SH-SY5Y (cell line): ENCODE measurements at regions not wholly inside any gene's neighbourhood (a gene's known extent, or its start where the extent isn't known, plus 50 kb on each side); places are given as distances from the start of the nearest gene placed in this dataset.

Experiments
- GATA2 ChIP-seq: IDR thresholded peaks from 2 replicates; pipeline ENCODE4 v1.6.1; 2011; ENCODE audit warnings: mild to moderate bottlenecking, low read depth, low read length
- GATA3 ChIP-seq: IDR thresholded peaks from 2 replicates; pipeline ENCODE4 v1.6.1; 2011; ENCODE audit warnings: low read depth, mild to moderate bottlenecking, low read length, moderate library complexity

DNA sequence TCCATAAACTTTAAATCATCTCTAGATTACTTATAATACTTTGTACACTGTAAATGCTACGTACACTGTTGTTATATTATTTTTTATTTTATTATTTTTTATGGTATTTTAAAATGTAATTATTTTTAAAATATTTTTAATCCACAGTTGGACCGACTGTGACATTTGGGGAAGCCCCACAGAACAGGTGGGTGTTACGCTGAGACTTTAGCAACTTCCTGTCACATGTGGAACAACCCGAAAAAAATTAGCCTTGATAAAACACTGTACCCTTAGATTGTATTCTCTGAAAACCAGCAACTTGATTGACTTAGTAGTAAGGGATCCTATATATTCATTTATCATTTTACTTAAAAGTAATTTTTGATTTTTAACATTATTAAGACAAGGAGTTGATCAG lies 1755.7 kb upstream of the SEL1L start:
- TF ChIP-seq GATA2 (no peak), GATA3 (no peak)

DNA sequence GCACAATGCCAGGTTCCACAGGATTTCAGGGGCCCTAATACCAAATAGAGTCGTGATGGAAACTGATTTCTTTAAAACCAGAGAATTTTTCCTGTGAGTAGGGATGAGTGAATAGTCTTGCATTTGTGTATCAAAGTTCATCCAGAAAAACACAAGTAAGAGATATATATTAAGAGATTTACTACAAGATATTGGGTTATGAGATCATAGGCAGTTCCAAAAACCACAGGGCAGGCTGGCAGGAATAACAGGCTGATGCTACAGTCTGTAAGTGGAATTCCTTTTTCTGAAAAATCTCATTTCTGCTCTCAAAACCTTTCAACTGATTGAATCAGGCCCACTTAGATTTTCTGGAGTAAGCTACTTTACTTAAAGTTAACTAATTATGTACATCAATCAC lies 1756.2 kb upstream of the SEL1L start:
- TF ChIP-seq GATA3 (no peak), GATA2 (no peak)

DNA sequence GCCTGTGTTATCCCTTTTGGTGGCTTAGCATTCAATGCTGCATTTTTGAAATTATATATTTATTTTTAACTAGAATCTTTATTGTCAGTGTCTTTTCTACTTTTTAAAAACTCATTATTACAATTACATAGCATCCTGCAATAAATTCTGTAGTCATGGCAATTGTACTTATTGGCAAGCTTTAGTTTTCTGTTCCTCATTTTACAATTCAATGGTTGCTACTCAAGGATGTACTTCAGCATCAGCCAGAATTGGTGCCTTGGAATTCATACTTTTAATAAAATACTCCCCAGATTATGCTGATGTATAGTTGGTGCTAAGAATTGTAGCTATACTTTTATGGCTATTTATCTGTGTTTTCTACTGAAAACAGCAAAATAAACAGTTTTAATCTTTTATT lies 1756.8 kb upstream of the SEL1L start:
- TF ChIP-seq GATA2: no peak
- no peak for TF ChIP-seq GATA3

DNA sequence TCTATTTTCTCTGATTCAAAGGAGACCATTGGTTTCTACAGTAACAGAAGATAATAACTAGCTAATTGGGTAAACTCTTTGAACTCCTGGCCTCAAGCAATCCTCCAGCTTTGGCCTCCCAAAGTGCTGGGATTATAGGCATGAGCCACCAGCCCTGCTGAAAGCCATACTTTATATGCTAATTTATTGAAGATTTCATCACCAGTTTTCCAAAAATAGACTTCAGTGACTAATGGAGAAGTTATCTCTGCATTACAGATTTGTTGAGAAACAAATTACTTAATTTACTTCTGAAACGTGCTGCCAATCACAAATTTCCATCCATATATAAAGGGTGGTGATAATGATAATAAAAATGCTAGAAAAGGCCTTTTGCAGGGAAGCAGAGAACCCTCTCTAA lies 1758.1 kb upstream of the SEL1L start:
- TF ChIP-seq GATA2: no peak
- TF ChIP-seq GATA3: no peak

DNA sequence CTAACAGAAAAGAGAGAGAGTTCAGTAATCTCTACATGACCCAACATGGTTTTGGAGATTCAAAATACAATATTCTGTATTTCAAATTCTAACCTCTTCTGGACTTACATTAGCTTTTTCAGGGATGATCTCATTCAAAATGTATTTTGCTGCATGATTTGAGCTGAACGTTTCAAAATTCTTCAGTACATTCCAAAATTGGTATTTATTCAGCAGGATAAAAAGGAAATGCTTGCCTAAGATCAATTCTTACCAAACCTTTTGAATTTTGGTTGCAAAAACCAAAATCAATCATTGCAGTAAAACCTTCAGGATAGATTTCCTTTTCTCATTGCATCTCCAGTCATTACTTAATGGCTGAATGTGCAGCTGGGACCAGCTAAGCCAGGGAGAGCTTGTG lies 1761.3 kb upstream of the SEL1L start:
- TF ChIP-seq GATA2 (no peak), GATA3 (no peak)

DNA sequence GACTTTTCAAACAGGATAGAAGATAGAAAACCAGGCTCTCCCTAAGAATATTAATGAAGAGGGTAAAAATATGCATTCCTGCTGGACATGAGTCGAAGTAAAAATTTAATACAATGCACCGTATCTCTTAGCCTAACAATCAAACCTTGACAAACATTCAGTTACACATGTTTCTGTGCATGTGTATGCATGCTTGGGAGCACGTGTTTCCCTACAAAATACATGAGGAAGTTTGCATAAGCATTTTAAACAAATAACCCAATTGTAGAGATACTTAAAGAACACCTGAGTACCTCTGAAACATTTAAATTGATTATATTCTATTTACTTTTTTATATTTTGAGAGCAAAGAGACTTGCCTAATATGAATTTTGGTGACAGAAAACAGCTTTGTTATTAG lies 1763.7 kb upstream of the SEL1L start:
- TF ChIP-seq GATA2: no peak
- no peak for TF ChIP-seq GATA3

DNA sequence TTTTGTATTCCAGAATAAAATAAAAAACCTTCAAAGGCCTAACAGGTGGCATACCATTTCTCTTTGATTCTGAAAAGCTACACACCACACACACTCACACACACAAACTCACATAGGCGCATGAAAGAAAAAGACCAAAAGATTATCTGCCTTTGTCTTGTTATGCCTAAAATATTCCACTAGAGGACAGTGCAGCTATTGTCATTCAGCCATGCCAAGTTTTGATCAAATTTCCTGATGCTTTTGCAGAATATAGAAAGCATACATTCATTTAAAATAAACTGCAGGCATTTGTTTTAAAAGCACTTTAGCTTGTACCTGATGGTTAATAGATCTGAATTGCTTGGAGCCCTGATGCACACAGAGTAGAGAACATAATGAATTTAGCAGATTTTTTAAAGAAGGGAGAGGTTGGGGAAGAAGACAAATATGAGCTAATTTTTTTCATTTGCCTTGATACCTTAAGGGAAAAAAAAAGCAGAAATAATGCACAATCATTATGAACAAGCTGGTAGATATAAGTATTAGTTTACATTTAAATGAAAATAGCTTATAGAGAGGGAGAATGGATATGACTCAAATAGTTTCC lies 1766.9 kb upstream of the SEL1L start:
- TF ChIP-seq GATA3 (no peak), GATA2 (no peak)

- TF ChIP-seq GATA2: no peak
These were observed 1768.1 kb upstream of the SEL1L start for GRCh38 chr14:83301791-83302190.

DNA sequence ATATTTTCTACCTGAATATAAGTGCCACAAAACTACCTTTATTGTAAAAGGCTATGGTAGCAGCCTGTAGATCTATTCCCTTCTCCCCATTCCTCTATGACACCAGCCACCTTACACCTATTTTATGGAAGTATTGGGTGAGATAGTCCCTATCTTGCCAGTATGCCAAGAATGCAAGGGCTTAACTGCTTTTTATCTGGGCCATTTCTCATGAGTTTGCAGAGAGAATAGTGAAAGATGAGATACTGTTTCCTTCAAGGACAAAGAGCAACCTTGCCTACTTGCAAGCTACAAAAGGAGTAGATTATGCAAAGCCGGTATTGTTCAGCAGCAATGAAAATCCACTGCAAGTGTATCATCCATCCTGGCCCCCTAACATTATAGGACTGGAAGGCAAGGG lies 1775.6 kb upstream of the SEL1L start:
- no peak for TF ChIP-seq GATA2
- TF ChIP-seq GATA3: no peak

GRCh38 chr14:83309833-83310232 lies 1776.2 kb upstream of the SEL1L start:
- no peak for TF ChIP-seq GATA3
- no peak for TF ChIP-seq GATA2

GRCh38 chr14:83312511-83312910 lies 1778.9 kb upstream of the SEL1L start:
- TF ChIP-seq GATA2: no peak
- TF ChIP-seq GATA3: no peak

DNA sequence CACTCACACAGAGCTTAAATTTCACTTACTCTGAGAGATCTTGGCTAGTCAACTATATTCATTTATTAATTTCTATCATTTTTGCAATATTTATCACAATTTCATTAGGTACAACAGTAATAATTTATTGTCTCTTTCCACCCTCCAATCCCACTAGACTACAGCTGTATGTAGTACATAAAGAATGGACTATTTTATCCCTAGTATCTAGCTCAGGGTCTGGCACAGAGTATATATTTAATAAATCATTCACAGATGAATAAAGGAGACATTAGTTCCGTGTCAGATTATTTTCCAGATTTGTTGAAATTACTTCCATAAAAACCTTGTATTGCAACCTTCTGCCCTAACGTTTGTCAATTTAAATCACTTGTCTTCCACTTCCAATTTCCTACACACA lies 1781.1 kb upstream of the SEL1L start:
- TF ChIP-seq GATA2 (no peak), GATA3 (no peak)

GRCh38 chr14:83316356-83316755 lies 1782.7 kb upstream of the SEL1L start:
- no peak for TF ChIP-seq GATA2
- TF ChIP-seq GATA3: no peak

GRCh38 chr14:83320837-83321236 lies 1787.2 kb upstream of the SEL1L start:
- TF ChIP-seq GATA3 (no peak), GATA2 (no peak)

GRCh38 chr14:83331513-83331912 lies 1797.9 kb upstream of the SEL1L start:
- TF ChIP-seq GATA3: no peak
- no peak for TF ChIP-seq GATA2

DNA sequence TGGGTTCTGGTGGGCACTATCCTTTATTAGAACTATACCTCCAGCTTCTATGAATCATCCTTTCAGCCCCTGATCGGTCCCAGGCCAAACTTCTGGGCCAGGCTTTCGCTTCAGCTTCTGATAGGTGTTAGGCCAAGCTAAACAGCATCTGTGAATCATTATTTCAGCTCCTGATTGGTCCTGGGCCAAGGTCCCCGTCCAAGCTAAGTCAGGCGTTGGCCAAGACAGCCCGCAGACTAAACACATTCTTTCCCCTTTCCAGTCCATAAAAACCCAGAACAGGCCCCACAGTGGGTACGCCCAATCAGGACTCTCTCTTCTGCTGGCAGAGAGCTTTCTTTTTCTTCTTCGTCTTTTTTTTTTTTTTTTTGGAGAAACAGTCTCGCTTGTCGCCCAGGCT lies 1808.9 kb upstream of the SEL1L start:
- TF ChIP-seq GATA2 (no peak), GATA3 (no peak)
